GM19239 (cell line): ENCODE measurements at regions not wholly inside any gene's neighbourhood (a gene's known extent, or its start where the extent isn't known, plus 50 kb on each side); places are given as distances from the start of the nearest gene placed in this dataset.

ENCODE experiments used
- DNase-seq: peaks from one replicate; pipeline ENCODE4 v3.0.0; 2011; ENCODE audit warnings: low spot score; ENCODE audit not compliant: insufficient read length
- FAIRE-seq: peaks from 2 replicates; lab custom pipeline; 2011; peaks lifted over from hg19 to GRCh38; lab: Jason Lieb, UNC

GRCh38 chr7:24504040-24504439 is 69.2 kb upstream of the PALS2 start:
- no peak for FAIRE-seq

GRCh38 chr7:24504836-24505235 is 68.4 kb upstream of the PALS2 start:
- DNase-seq (no peak), FAIRE-seq (no peak)

More at GRCh38 chr7:24504040-24504439, 69.2 kb upstream of the PALS2 start:
- no peak for DNase-seq

GRCh38 chr7:24505968-24506367 is 67.3 kb upstream of the PALS2 start:
- no peak for FAIRE-seq
- no peak for DNase-seq

- DNase-seq (no peak), FAIRE-seq (no peak)
These were observed 64.9 kb upstream of the PALS2 start for GRCh38 chr7:24508316-24508715.

GRCh38 chr7:24510759-24511158 is 62.5 kb upstream of the PALS2 start:
- no peak for FAIRE-seq
- no peak for DNase-seq

- no peak for DNase-seq
These were observed 56.1 kb upstream of the PALS2 start for GRCh38 chr7:24517166-24517565.

GRCh38 chr7:24521917-24522623 is 51.2 kb upstream of the PALS2 start:
- DNase-seq (no peak), FAIRE-seq (no peak)

More at GRCh38 chr7:24517166-24517565, 56.1 kb upstream of the PALS2 start:
- FAIRE-seq: no peak
